ENCODE measurements at regions not wholly inside any gene's neighbourhood (a gene's known extent, or its start where the extent isn't known, plus 50 kb on each side); places are given as distances from the start of the nearest gene placed in this dataset.
A peak's percentile ranks its signal among the peaks of the same experiment; 100 is the strongest.

GRCh38 chr4:45160951-45161350, 434.6 kb upstream of the GNPDA2 start:
- no peaks in the 10 kb centered on the region for H3K27me3 ChIP-seq
- H3K4me1 ChIP-seq: no peaks in the 10 kb centered on the region
- ATAC-seq (no peak), DNase-seq (no peak), FAIRE-seq (no peak)
- no peak overlapping the region for H3K27ac ChIP-seq
- intact Hi-C loops (cut with DNase I): no loop called here
- H3K36me3 ChIP-seq: no peaks in the 10 kb centered on the region
- 42 to 57% methylated on average over 3 of the region's 3 CpGs for WGBS, 2 donors
- H3K9me3 ChIP-seq: no peaks in the 10 kb centered on the region
- no peak overlapping the region for H3K4me3 ChIP-seq
- TF ChIP-seq, protein P1, sequence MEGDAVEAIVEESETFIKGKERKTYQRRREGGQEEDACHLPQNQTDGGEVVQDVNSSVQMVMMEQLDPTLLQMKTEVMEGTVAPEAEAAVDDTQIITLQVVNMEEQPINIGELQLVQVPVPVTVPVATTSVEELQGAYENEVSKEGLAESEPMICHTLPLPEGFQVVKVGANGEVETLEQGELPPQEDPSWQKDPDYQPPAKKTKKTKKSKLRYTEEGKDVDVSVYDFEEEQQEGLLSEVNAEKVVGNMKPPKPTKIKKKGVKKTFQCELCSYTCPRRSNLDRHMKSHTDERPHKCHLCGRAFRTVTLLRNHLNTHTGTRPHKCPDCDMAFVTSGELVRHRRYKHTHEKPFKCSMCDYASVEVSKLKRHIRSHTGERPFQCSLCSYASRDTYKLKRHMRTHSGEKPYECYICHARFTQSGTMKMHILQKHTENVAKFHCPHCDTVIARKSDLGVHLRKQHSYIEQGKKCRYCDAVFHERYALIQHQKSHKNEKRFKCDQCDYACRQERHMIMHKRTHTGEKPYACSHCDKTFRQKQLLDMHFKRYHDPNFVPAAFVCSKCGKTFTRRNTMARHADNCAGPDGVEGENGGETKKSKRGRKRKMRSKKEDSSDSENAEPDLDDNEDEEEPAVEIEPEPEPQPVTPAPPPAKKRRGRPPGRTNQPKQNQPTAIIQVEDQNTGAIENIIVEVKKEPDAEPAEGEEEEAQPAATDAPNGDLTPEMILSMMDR (IDR thresholded peaks at IDR 0.05): no peak

- Histone ChIP-seq H3K27ac (no peak overlapping the region), H3K9me3 (no peaks in the 10 kb centered on the region), H3K4me1 (no peaks in the 10 kb centered on the region), H3K27me3 (no peaks in the 10 kb centered on the region), H3K4me3 (no peak overlapping the region), H3K36me3 (no peaks in the 10 kb centered on the region)
- TF ChIP-seq, protein P1 (IDR thresholded peaks at IDR 0.05): no peak
- intact Hi-C loops (cut with DNase I): no loop called here
- DNase-seq: no peak
- no peak for FAIRE-seq
- ATAC-seq: no peak
- 49 to 64% methylated on average over 6 of the region's 6 CpGs for WGBS, 2 donors
Measured at GRCh38 chr4:45155081-45155777, 428.9 kb upstream of the GNPDA2 start.

DNA sequence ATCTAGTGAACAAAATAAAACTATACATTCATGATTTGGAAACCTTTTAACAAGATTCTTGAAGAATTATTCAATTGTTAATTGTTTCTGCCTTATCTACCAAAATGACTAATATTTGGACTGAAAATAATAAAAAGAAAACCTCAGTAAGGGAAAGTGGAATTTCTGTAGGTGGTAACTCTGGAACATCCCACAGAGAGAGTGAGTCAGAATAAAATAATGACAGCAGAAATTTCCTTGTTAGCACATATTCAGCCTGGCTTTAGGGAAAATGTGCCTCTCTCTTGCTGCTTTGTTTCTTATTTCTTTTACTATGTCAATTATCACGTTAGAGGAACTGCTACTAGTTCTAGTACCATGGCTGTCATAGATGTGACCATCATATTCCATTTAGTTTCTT, 421.5 kb upstream of the GNPDA2 start:
- TF ChIP-seq, protein P1 (IDR thresholded peaks at IDR 0.05): no peak
- Histone ChIP-seq H3K4me3 (no peak overlapping the region), H3K27me3 (peaks cover 0 to 2% (median 0%) of the 10 kb centered on the region in 4 donors), H3K27ac (no peak overlapping the region), H3K4me1 (no peaks in the 10 kb centered on the region), H3K36me3 (no peaks in the 10 kb centered on the region), H3K9me3 (no peaks in the 10 kb centered on the region)
- WGBS, 2 donors: 17% methylated on average over 1 of the region's 1 CpG
- ATAC-seq (no peak), DNase-seq (no peak), FAIRE-seq (no peak)
- intact Hi-C loops (cut with DNase I): no loop called here

- 42 to 53% methylated on average over 3 of the region's 3 CpGs for WGBS, 2 donors
- FAIRE-seq (no peak), ATAC-seq (peak in 2 of 4 donors; percentile 29 to 57), DNase-seq (no peak)
- TF ChIP-seq, protein P1 (IDR thresholded peaks at IDR 0.05): no peak
- Histone ChIP-seq H3K9me3 (no peaks in the 10 kb centered on the region), H3K27me3 (no peaks in the 10 kb centered on the region), H3K4me1 (no peaks in the 10 kb centered on the region), H3K36me3 (no peaks in the 10 kb centered on the region), H3K27ac (no peak overlapping the region), H3K4me3 (no peak overlapping the region)
- intact Hi-C loops (cut with DNase I): no loop called here
Measured at GRCh38 chr4:45131020-45131419, 404.7 kb upstream of the GNPDA2 start.

DNA sequence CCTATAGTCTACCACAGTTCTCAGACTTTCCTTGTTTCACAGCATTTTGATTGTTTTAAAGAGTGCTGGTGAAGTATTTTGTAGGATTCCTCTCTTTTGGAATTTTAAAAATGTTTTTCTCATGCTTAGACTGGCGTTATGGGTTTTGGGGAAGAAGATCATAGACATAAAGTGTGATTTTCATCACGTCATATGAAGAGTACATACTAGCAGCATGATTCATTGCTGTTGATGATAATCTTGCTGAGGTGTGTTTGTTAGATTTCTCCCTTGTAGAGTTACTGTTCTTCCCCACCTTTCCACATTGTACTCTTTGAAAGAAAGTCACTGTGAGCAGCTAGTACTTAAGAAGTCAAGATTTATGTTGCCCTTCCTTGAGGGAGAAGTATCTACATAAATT, 396.1 kb upstream of the GNPDA2 start:
- H3K36me3 ChIP-seq: no peaks in the 10 kb centered on the region
- H3K9me3 ChIP-seq: no peaks in the 10 kb centered on the region
- no peak overlapping the region for H3K27ac ChIP-seq
- H3K27me3 ChIP-seq: no peaks in the 10 kb centered on the region
- ATAC-seq: no peak
- WGBS, 2 donors: 29 to 34% methylated on average over 2 of the region's 2 CpGs
- TF ChIP-seq, protein P1 (IDR thresholded peaks at IDR 0.05): no peak
- intact Hi-C loops (cut with DNase I): no loop called here
- no peak overlapping the region for H3K4me3 ChIP-seq
- DNase-seq: no peak
- H3K4me1 ChIP-seq: no peaks in the 10 kb centered on the region
- FAIRE-seq: no peak

Measured in pancreas (tissue), 10 donors.